MM.1S (cell line): ENCODE measurements at regions not wholly inside any gene's neighbourhood (a gene's known extent, or its start where the extent isn't known, plus 50 kb on each side); places are given as distances from the start of the nearest gene placed in this dataset.

ENCODE experiments used
- DNase-seq: peaks from one replicate; pipeline ENCODE4 v3.0.0-alpha.2; 2015
- H2AFZ ChIP-seq: fragments of 300-600 bp; sonication (generic); 2 replicates; pipeline ENCODE4 v1.6.0; 2016; ENCODE audit warnings: antibody characterized with exemption, low read length
- H3F3A ChIP-seq: fragments of 300-600 bp; sonication (generic); 2 replicates; pipeline ENCODE4 v1.6.1; 2016; ENCODE audit warnings: mild to moderate bottlenecking, antibody characterized with exemption, low read length, moderate library complexity, mixed read lengths; ENCODE audit not compliant: insufficient read depth
- H3K27ac ChIP-seq: fragments of 300-600 bp; sonication (generic); 2 replicates; pipeline ENCODE4 v1.5.1; 2016; ENCODE audit warnings: mild to moderate bottlenecking, low read length
- H3K27me3 ChIP-seq: fragments of 300-600 bp; sonication (generic); replicated peaks from 2 replicates; pipeline ENCODE4 v1.6.0; 2016; ENCODE audit warnings: low read length; ENCODE audit not compliant: insufficient read depth
- H3K36me3 ChIP-seq: fragments of 300-600 bp; sonication (generic); replicated peaks from 2 replicates; pipeline ENCODE4 v1.6.1; 2016; ENCODE audit warnings: mild to moderate bottlenecking, low read length, mixed read lengths; ENCODE audit not compliant: insufficient read depth
- H3K4me1 ChIP-seq: fragments of 300-600 bp; sonication (generic); 2 replicates; pipeline ENCODE4 v1.6.1; 2016; ENCODE audit warnings: low read length, mixed read lengths
- H3K4me2 ChIP-seq: fragments of 300-600 bp; sonication (generic); 2 replicates; pipeline ENCODE4 v1.6.0; 2016; ENCODE audit warnings: low read depth, low read length
- H3K4me3 ChIP-seq: fragments of 300-600 bp; sonication (generic); 2 replicates; pipeline ENCODE4 v1.5.1; 2016; ENCODE audit warnings: low read length, mixed read lengths
- H3K79me2 ChIP-seq: fragments of 300-600 bp; sonication (generic); 2 replicates; pipeline ENCODE4 v1.6.1; 2016; ENCODE audit warnings: mixed run types, low read length, mixed read lengths
- H3K9ac ChIP-seq: fragments of 300-600 bp; sonication (generic); 2 replicates; pipeline ENCODE4 v1.6.1; 2016; ENCODE audit warnings: low read length, mixed read lengths
- H3K9me2 ChIP-seq: fragments of 300-600 bp; sonication (generic); replicated peaks from 2 replicates; pipeline ENCODE4 v1.6.1; 2016; ENCODE audit warnings: mild to moderate bottlenecking, low read length, mixed read lengths; ENCODE audit not compliant: insufficient read depth
- H3K9me3 ChIP-seq: fragments of 300-600 bp; sonication (generic); replicated peaks from 2 replicates; pipeline ENCODE4 v1.6.1; 2016; ENCODE audit warnings: mild to moderate bottlenecking, low read length, mixed read lengths; ENCODE audit not compliant: insufficient read depth
- H4K20me1 ChIP-seq: fragments of 300-600 bp; sonication (generic); 2 replicates; pipeline ENCODE4 v1.6.1; 2016; ENCODE audit warnings: mild to moderate bottlenecking, low read length, moderate library complexity, mixed read lengths; ENCODE audit not compliant: insufficient read depth
- EZH2 ChIP-seq: fragments of 300-600 bp; sonication (generic); optimal IDR thresholded peaks from 2 replicates; pipeline ENCODE3; 2017; ENCODE audit warnings: low read depth, mild to moderate bottlenecking, antibody characterized with exemption, low read length, mixed read lengths
- EZH2phosphoT487 ChIP-seq: fragments of 300-600 bp; sonication (generic); IDR thresholded peaks from 2 replicates; pipeline ENCODE4 v1.6.1; 2018; ENCODE audit warnings: antibody characterized with exemption, low read length
- TF ChIP-seq, protein P1 (sequence below): fragments of 300-600 bp; sonication (generic); IDR thresholded peaks from 2 replicates; pipeline ENCODE4 v1.5.1; 2016; ENCODE audit warnings: antibody characterized with exemption, low read length, mixed read lengths

DNA sequence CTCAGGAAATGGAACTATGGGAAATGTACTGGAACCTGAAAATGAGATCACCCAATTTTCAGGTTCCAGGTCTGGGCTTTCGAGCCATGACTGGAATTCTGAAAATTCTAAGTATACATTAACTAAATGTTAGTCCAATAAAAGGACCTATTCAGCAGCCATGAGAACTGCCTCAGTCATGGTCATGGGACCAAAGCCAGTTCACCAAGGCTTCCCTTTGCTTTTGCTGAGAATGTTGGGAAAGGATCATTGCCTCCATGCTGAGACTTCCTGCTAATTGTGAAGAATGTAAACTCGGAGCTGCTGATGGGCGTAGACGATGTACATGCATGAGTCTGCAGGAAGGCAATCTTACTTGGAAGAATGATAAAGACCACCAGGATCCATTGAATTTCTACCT lies 624.4 kb upstream of the SOX11 start:
- Histone ChIP-seq H3K79me2 (no peaks in the 10 kb centered on the region), H3K4me3 (no peak overlapping the region), H3K4me2 (no peak overlapping the region), H3K27ac (no peak overlapping the region), H3K27me3 (no peaks in the 10 kb centered on the region), H2AFZ (no peak overlapping the region), H3K36me3 (no peaks in the 10 kb centered on the region), H3K4me1 (no peaks in the 10 kb centered on the region), H3F3A (no peaks in the 10 kb centered on the region), H3K9me2 (no peaks in the 10 kb centered on the region), H3K9me3 (no peaks in the 10 kb centered on the region), H4K20me1 (no peaks in the 10 kb centered on the region), H3K9ac (no peak overlapping the region)
- no peak for DNase-seq
- no peak for TF ChIP-seq EZH2phosphoT487

DNA sequence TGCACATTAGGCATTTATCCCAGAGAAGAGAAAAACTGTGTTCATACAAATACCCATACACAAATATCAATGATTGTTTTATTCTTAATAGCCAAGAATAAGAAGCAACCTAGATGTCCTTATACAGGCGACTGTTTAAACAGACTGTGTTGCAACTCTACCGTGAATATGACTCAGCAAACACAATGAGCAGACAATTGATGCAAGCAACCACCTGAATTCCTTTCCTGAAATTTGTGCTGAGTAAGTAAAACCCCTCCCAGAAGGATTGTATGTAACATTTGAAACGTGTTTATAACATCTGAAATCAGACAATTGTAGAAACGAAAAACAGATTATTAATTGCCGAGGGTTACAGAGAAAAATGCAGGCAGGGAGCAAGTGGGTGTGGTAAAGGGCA lies 621.9 kb upstream of the SOX11 start:
- TF ChIP-seq EZH2phosphoT487 = no peak
- no peak for TF ChIP-seq EZH2
- TF ChIP-seq, protein P1, sequence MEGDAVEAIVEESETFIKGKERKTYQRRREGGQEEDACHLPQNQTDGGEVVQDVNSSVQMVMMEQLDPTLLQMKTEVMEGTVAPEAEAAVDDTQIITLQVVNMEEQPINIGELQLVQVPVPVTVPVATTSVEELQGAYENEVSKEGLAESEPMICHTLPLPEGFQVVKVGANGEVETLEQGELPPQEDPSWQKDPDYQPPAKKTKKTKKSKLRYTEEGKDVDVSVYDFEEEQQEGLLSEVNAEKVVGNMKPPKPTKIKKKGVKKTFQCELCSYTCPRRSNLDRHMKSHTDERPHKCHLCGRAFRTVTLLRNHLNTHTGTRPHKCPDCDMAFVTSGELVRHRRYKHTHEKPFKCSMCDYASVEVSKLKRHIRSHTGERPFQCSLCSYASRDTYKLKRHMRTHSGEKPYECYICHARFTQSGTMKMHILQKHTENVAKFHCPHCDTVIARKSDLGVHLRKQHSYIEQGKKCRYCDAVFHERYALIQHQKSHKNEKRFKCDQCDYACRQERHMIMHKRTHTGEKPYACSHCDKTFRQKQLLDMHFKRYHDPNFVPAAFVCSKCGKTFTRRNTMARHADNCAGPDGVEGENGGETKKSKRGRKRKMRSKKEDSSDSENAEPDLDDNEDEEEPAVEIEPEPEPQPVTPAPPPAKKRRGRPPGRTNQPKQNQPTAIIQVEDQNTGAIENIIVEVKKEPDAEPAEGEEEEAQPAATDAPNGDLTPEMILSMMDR = no peak
- DNase-seq = no peak
- no peaks in the 10 kb centered on the region for H3F3A ChIP-seq
- no peaks in the 10 kb centered on the region for H4K20me1 ChIP-seq
- no peaks in the 10 kb centered on the region for H3K79me2 ChIP-seq
- no peaks in the 10 kb centered on the region for H3K27me3 ChIP-seq
- no peak overlapping the region for H3K4me3 ChIP-seq
- no peaks in the 10 kb centered on the region for H3K36me3 ChIP-seq
- H3K4me1 ChIP-seq = no peaks in the 10 kb centered on the region
- H3K9me2 ChIP-seq = no peaks in the 10 kb centered on the region
- no peak overlapping the region for H3K27ac ChIP-seq
- H3K4me2 ChIP-seq = no peak overlapping the region
- H3K9me3 ChIP-seq = no peaks in the 10 kb centered on the region
- no peak overlapping the region for H2AFZ ChIP-seq
- H3K9ac ChIP-seq = no peak overlapping the region

DNA sequence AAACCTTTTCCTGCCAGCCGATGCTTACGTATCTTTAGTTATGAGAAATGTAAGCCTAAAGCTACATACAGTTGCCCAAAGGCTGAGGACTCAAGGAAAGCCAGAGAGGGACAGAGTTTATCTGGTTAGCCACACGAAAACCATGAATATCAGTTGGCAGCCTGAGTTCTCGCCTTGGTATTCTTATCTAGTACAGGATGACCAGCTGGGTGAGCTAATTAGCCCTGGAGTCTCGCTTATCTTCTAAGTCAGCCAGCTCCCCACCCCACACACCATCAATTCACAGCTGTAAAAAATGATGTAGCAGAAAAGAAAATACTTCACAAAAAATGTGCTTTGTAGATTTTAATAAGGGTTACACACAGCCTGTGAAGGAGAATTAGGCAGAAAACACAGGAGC lies 617.5 kb upstream of the SOX11 start:
- H2AFZ ChIP-seq = no peak overlapping the region
- no peaks in the 10 kb centered on the region for H3K9me2 ChIP-seq
- H3F3A ChIP-seq = no peaks in the 10 kb centered on the region
- H3K4me1 ChIP-seq = no peaks in the 10 kb centered on the region
- H3K27ac ChIP-seq = no peak overlapping the region
- no peaks in the 10 kb centered on the region for H3K27me3 ChIP-seq
- no peak for DNase-seq
- H3K9ac ChIP-seq = no peak overlapping the region
- TF ChIP-seq, protein P1 = no peak
- TF ChIP-seq EZH2 (no peak), EZH2phosphoT487 (no peak)
- no peaks in the 10 kb centered on the region for H3K9me3 ChIP-seq
- H3K4me2 ChIP-seq = no peak overlapping the region
- H3K4me3 ChIP-seq = no peak overlapping the region
- no peaks in the 10 kb centered on the region for H4K20me1 ChIP-seq
- no peaks in the 10 kb centered on the region for H3K79me2 ChIP-seq
- no peaks in the 10 kb centered on the region for H3K36me3 ChIP-seq

DNA sequence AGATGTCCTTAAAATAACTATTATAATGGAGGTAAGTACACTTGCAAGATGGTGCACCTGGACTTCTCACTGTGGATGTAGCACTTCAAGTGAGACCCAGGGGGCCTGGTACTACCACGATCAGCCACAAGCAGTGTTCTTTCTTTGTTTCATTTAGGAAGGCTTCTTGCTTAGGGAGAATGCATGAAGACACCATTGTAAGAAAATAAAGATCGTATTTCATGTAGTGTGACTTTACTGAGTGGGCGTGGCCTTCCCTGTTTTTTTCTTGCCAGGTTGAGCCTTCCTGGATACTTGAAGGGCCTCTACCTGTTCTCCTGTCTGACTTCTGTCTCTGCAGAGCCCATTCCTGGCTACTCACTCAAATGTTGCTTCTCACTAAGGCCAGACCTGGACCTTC lies 615.6 kb upstream of the SOX11 start:
- H3K9me2 ChIP-seq = no peaks in the 10 kb centered on the region
- no peaks in the 10 kb centered on the region for H3K27me3 ChIP-seq
- no peak for TF ChIP-seq EZH2phosphoT487
- no peak for TF ChIP-seq EZH2
- TF ChIP-seq, protein P1 = no peak
- H3K4me1 ChIP-seq = no peaks in the 10 kb centered on the region
- H3F3A ChIP-seq = no peaks in the 10 kb centered on the region
- no peaks in the 10 kb centered on the region for H3K36me3 ChIP-seq
- H3K27ac ChIP-seq = no peak overlapping the region
- H3K9me3 ChIP-seq = no peaks in the 10 kb centered on the region
- no peak overlapping the region for H3K4me3 ChIP-seq
- H3K4me2 ChIP-seq = no peak overlapping the region
- no peaks in the 10 kb centered on the region for H3K79me2 ChIP-seq
- no peak for DNase-seq
- H4K20me1 ChIP-seq = no peaks in the 10 kb centered on the region
- H3K9ac ChIP-seq = no peak overlapping the region
- H2AFZ ChIP-seq = no peak overlapping the region
